IPS-NIHi11 (cell line): ENCODE measurements at regions not wholly inside any gene's neighbourhood (a gene's known extent, or its start where the extent isn't known, plus 50 kb on each side); places are given as distances from the start of the nearest gene placed in this dataset.
"Not testable (repeated sequence)": the region's sequence is repeated elsewhere in the genome, so short reads cannot be mapped to it uniquely, and the experiment has no call there.

Experiments used
- DNase-seq: peaks from one replicate; pipeline ENCODE4 v3.0.0; 2012; ENCODE audit warnings: mixed read lengths, low spot score

GRCh38 chrX:125198546-125198945 lies 121.1 kb upstream of the TEX13C start:
- no peak for DNase-seq

- no peak for DNase-seq
Measured at GRCh38 chrX:125202591-125203248, 117.0 kb upstream of the TEX13C start.

GRCh38 chrX:125203365-125203736 lies 116.3 kb upstream of the TEX13C start:
- no peak for DNase-seq

GRCh38 chrX:125203737-125204578 lies 115.7 kb upstream of the TEX13C start:
- peak; percentile 18 for DNase-seq

- no peak for DNase-seq
Measured at GRCh38 chrX:125204681-125205132, 115.0 kb upstream of the TEX13C start.

GRCh38 chrX:125205133-125205917 lies 114.3 kb upstream of the TEX13C start:
- peak; percentile 51 for DNase-seq

GRCh38 chrX:125205918-125206665 lies 113.6 kb upstream of the TEX13C start:
- DNase-seq: peak; percentile 10

- DNase-seq: peak; percentile 3
Measured at GRCh38 chrX:125210146-125210545, 109.5 kb upstream of the TEX13C start.

GRCh38 chrX:125219852-125220251 lies 99.8 kb upstream of the TEX13C start:
- no peak for DNase-seq

- no peak for DNase-seq
Measured at GRCh38 chrX:125236955-125237354, 82.7 kb upstream of the TEX13C start.

- DNase-seq: no peak
Measured at GRCh38 chrX:125248931-125249330, 70.7 kb upstream of the TEX13C start.

GRCh38 chrX:125255759-125256158 lies 63.9 kb upstream of the TEX13C start:
- not testable (repeated sequence) for DNase-seq

- DNase-seq: no peak
Measured at GRCh38 chrX:125262836-125263235, 56.8 kb upstream of the TEX13C start.

- DNase-seq: no peak
Measured at GRCh38 chrX:125266153-125266660, 53.5 kb upstream of the TEX13C start.
